Panc1 (cell line): ENCODE measurements at regions not wholly inside any gene's neighbourhood (a gene's known extent, or its start where the extent isn't known, plus 50 kb on each side); places are given as distances from the start of the nearest gene placed in this dataset.

Experiments used
- ATAC-seq: fragments of 200-7000 bp; cut with Tn5 transposase; 2 replicates; pipeline ENCODE4 v1.9.1; 2020; ENCODE audit warnings: mild to moderate bottlenecking, moderate library complexity
- BruUV-seq: library from RNA; stranded (reverse); fragments of 400-500 nt; replicated peaks from 2 replicates; lab custom pipeline; 2021; lab: Mats Ljungman, UMichigan
- CTCF ChIA-PET: fragments of 300-600 bp; sonication (Branson Sonifier 250); formaldehyde crosslinking; loops from one replicate; lab custom pipeline; 2022; ENCODE audit warnings: antibody characterized with exemption; lab: Charles Lee
- POLR2A ChIA-PET: fragments of 300-600 bp; sonication (Branson Sonifier 250); formaldehyde crosslinking; loops from one replicate; lab custom pipeline; 2022; ENCODE audit warnings: antibody characterized with exemption; lab: Charles Lee
- DNase-seq: peaks from one replicate; pipeline ENCODE4 v3.0.0-alpha.2; 2010; ENCODE audit warnings: low read depth, low spot score
- H3K27ac ChIP-seq: 2 replicates; pipeline ENCODE4 v1.5.1; 2011; ENCODE audit warnings: mild to moderate bottlenecking, low read length, inconsistent platforms
- H3K27me3 ChIP-seq: fragments of 200-500 bp; sonication (Bioruptor generic); 2 replicates; pipeline ENCODE4 v1.6.0; 2014; ENCODE audit warnings: low read length, inconsistent platforms; ENCODE audit not compliant: control insufficient read depth, insufficient read depth
- H3K36me3 ChIP-seq: fragments of 200-500 bp; sonication (Bioruptor generic); 2 replicates; pipeline ENCODE4 v1.5.1; 2014; ENCODE audit warnings: inconsistent platforms, mild to moderate bottlenecking, low read length, moderate library complexity; ENCODE audit not compliant: control insufficient read depth, insufficient read depth
- H3K4me1 ChIP-seq: 2 replicates; pipeline ENCODE4 v1.5.1; 2011; ENCODE audit warnings: inconsistent platforms, mild to moderate bottlenecking, low read length, moderate library complexity; ENCODE audit not compliant: control insufficient read depth, insufficient read depth
- H3K4me3 ChIP-seq, 2 experiments: 2 replicates each; pipeline ENCODE4 v1.5.1; 2011 to 2012; ENCODE audit warnings: low read depth in 2 of 2, low read length in 2 of 2, mild to moderate bottlenecking in 2 of 2, inconsistent platforms in 1 of 2, moderate library complexity in 1 of 2
- H3K9me3 ChIP-seq: fragments of 200-500 bp; sonication (Bioruptor generic); 2 replicates; pipeline ENCODE4 v1.5.1; 2014; ENCODE audit warnings: low read depth, mild to moderate bottlenecking, inconsistent platforms, low read length, moderate library complexity; ENCODE audit not compliant: control insufficient read depth, insufficient read depth
- CTCF ChIP-seq: fragments of 450-650 bp; IDR thresholded peaks from 2 replicates; pipeline ENCODE4 v1.5.1; 2017; ENCODE audit warnings: mild to moderate bottlenecking
- POLR2AphosphoS5 ChIP-seq: IDR thresholded peaks from 2 replicates; pipeline ENCODE4 v1.6.1; 2012; ENCODE audit warnings: mild to moderate bottlenecking, low read depth, low read length, moderate library complexity
- REST ChIP-seq, 2 experiments: IDR thresholded peaks; 2 replicates each; pipeline ENCODE4 v1.6.1; 2011 to 2012; ENCODE audit warnings: low read depth in 2 of 2, control low read depth in 1 of 2, low read length in 1 of 2, mild to moderate bottlenecking in 1 of 2, moderate library complexity in 1 of 2; ENCODE audit not compliant: insufficient read depth in 1 of 2
- SIN3A ChIP-seq: IDR thresholded peaks from 2 replicates; pipeline ENCODE4 v1.6.1; 2012; ENCODE audit warnings: low read depth, mild to moderate bottlenecking, low read length, moderate library complexity, borderline replicate concordance; ENCODE audit not compliant: insufficient read depth
- TCF7L2 ChIP-seq: IDR thresholded peaks from 2 replicates; pipeline ENCODE4 v1.6.1; 2011; ENCODE audit warnings: mild to moderate bottlenecking, low read depth, low read length, inconsistent platforms
- in situ Hi-C: cut with HindIII; loops from 2 replicates; pipeline ENCODE4 v1.10.0; 2016; ENCODE audit warnings: low sequenced_read_pairs, low pct_unique_long_range_greater_than_20kb
- intact Hi-C: fragments of 100-400 bp; cut with micrococcal nuclease; formaldehyde crosslinking; loops from one replicate; pipeline ENCODE4 v1.10.0; 2022; ENCODE audit not compliant: unreplicated experiment

GRCh38 chr3:127063916-127064315 is 81.0 kb downstream of the PLXNA1 start:
- in situ Hi-C loops (no loop called here), intact Hi-C loops (no loop called here)
- CTCF ChIA-PET = interaction anchor here (0.7 kb wide), 1 partner anchor 340 kb away, joined by 3 read pairs; no protein-coding TSS in a partner anchor
- Histone ChIP-seq H3K36me3 (no peaks in the 10 kb centered on the region), H3K27ac (no peak overlapping the region), H3K27me3 (peaks cover 7% of the 10 kb centered on the region; the same call in 1 of the 2 replicates), H3K4me1 (no peaks in the 10 kb centered on the region), H3K9me3 (no peaks in the 10 kb centered on the region), H3K4me3 (no peak overlapping the region)
- POLR2A ChIA-PET = no interaction called here
- ATAC-seq (no peak), DNase-seq (no peak)
- no TSS peak for BruUV-seq
- TF ChIP-seq POLR2AphosphoS5 = no peak
- no peak for TF ChIP-seq TCF7L2
- no peak for TF ChIP-seq CTCF
- no peak for TF ChIP-seq SIN3A
- no peak for TF ChIP-seq REST (IDR thresholded peaks at IDR 0.05; ENCODE audit: insufficient read depth in 1 of 2, low read depth in 2 of 2, low read length in 1 of 2)

GRCh38 chr3:127064391-127065137 is 81.6 kb downstream of the PLXNA1 start:
- CTCF ChIA-PET = no interaction called here
- ATAC-seq = peak; percentile 33; the same call in 1 of the 2 replicates
- in situ Hi-C loops = no loop called here
- Histone ChIP-seq H3K27ac (no peak overlapping the region), H3K27me3 (0 out of 2 replicates have a peak, but pooled peaks cover 6% of the 10 kb centered on the region), H3K36me3 (no peaks in the 10 kb centered on the region), H3K9me3 (no peaks in the 10 kb centered on the region), H3K4me1 (no peaks in the 10 kb centered on the region), H3K4me3 (no peak overlapping the region)
- intact Hi-C loops = no loop called here
- no peak for DNase-seq
- POLR2A ChIA-PET = no interaction called here
- BruUV-seq = no TSS peak
- TF ChIP-seq CTCF = no peak
- no peak for TF ChIP-seq REST (IDR thresholded peaks at IDR 0.05; ENCODE audit: insufficient read depth in 1 of 2, low read depth in 2 of 2, low read length in 1 of 2)
- no peak for TF ChIP-seq POLR2AphosphoS5
- no peak for TF ChIP-seq SIN3A
- TF ChIP-seq TCF7L2 = no peak
